ENCODE measurements at regions not wholly inside any gene's neighbourhood (a gene's known extent, or its start where the extent isn't known, plus 50 kb on each side); places are given as distances from the start of the nearest gene placed in this dataset.

DNA sequence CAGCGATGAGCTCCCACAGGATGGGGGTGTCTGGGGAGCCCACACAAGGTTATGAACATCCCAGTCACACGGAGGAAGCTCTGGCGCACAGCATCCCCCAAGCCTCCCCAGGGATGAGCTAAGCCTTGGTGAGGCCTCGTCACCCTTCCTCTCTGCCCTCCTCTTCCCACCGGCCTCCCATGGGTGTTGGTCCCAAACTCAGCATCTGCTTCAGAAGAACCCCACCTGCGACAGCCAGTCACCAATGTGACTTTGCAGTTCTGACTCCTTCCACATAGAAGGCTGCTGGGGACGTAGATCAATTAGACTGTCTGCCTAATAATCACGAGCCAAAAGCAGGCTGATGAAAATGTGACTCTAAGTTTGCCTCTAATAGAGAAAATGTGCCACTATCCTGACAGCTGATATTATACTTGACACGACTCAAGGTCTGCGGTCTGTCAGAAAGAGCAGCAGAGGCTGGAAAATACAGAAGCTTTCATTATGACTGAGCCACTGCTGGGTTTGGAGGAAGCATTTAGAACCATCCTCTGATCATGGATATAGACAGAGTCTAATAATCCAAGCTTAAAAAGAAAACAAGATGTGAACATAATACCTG is 116.0 kb upstream of the PFKP start:
- Mint-ChIP-seq H3K36me3 (ENCODE audit: insufficient read depth in 1 of 3, low read depth in 3 of 3) (peaks cover 0 to 5% (median 0%) of the 10 kb centered on the region in 3 experiments; a peak in 3 of 7 replicates), H3K27me3 (ENCODE audit: low read depth) (peaks cover 14% of the 10 kb centered on the region), H3K4me3 (no peak overlapping the region), H3K4me1 (peaks cover 0 to 6% of the 10 kb centered on the region in 2 experiments; a peak in 1 of 4 replicates), H3K9me3 (peaks cover 4 to 8% of the 10 kb centered on the region in 2 experiments; a peak in 4 of 5 replicates), H3K27ac (no peak overlapping the region)
- H3T11ph ChIP-seq (ENCODE audit: low read length), result no peak overlapping the region
- DNase-seq, result no peak
- H3K4ac ChIP-seq (ENCODE audit: low read depth, low read length), result no peak overlapping the region
- H4K91ac ChIP-seq (ENCODE audit: insufficient read length, low read depth, low read length), result no peak overlapping the region
- no peak overlapping the region for H2BK20ac ChIP-seq (ENCODE audit: low read depth, low read length, poor library complexity, severe bottlenecking)
- H2BK15ac ChIP-seq (ENCODE audit: low read depth, low read length), result no peak overlapping the region
- no peaks in the 10 kb centered on the region for H3K79me1 ChIP-seq (ENCODE audit: insufficient read depth, low read depth, low read length, poor library complexity, severe bottlenecking)
- H2BK12ac ChIP-seq (ENCODE audit: insufficient read length, low read depth, low read length), result no peak overlapping the region
- no peaks in the 10 kb centered on the region for H3K79me2 ChIP-seq (ENCODE audit: insufficient read depth, low read length)
- H3K4me1 ChIP-seq (ENCODE audit: insufficient read depth, low read length), result no peaks in the 10 kb centered on the region
- H4K20me1 ChIP-seq (ENCODE audit: control insufficient read depth, insufficient read depth, insufficient read length), result no peaks in the 10 kb centered on the region
- H4K5ac ChIP-seq (ENCODE audit: insufficient read length, low read depth, low read length), result no peak overlapping the region
- no peaks in the 10 kb centered on the region for H3K23me2 ChIP-seq (ENCODE audit: insufficient read length, low read depth, low read length, poor library complexity, severe bottlenecking)
- TF ChIP-seq, protein P1, sequence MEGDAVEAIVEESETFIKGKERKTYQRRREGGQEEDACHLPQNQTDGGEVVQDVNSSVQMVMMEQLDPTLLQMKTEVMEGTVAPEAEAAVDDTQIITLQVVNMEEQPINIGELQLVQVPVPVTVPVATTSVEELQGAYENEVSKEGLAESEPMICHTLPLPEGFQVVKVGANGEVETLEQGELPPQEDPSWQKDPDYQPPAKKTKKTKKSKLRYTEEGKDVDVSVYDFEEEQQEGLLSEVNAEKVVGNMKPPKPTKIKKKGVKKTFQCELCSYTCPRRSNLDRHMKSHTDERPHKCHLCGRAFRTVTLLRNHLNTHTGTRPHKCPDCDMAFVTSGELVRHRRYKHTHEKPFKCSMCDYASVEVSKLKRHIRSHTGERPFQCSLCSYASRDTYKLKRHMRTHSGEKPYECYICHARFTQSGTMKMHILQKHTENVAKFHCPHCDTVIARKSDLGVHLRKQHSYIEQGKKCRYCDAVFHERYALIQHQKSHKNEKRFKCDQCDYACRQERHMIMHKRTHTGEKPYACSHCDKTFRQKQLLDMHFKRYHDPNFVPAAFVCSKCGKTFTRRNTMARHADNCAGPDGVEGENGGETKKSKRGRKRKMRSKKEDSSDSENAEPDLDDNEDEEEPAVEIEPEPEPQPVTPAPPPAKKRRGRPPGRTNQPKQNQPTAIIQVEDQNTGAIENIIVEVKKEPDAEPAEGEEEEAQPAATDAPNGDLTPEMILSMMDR (conservative IDR thresholded peaks at IDR 0.05), result no peak
- no peak overlapping the region for H2AFZ ChIP-seq (ENCODE audit: low read length)
- WGBS (ENCODE audit: extremely low coverage, insufficient read length, low lambda C conversion rate), result no CpG with 5 or more reads among the region's 10 CpGs
- H3K9me3 ChIP-seq (ENCODE audit: control insufficient read depth, low read depth, low read length), result no peaks in the 10 kb centered on the region
- no peak overlapping the region for H3K56ac ChIP-seq (ENCODE audit: insufficient read length, low read depth, low read length)
- no peak overlapping the region for H3K27ac ChIP-seq (ENCODE audit: insufficient read length, low read depth, low read length)
- H3K18ac ChIP-seq (ENCODE audit: insufficient read length, low read depth, low read length), result no peak overlapping the region
- no peak overlapping the region for H2BK120ac ChIP-seq (ENCODE audit: low read depth, low read length, poor library complexity, severe bottlenecking)
- no peak overlapping the region for H2BK5ac ChIP-seq (ENCODE audit: insufficient read length, low read length)
- H3K23ac ChIP-seq (ENCODE audit: insufficient read length, low read depth, low read length), result no peak overlapping the region
- H4K8ac ChIP-seq (replicated peaks; ENCODE audit: insufficient read length, low read depth, low read length), result no peak overlapping the region
- H2AK5ac ChIP-seq (ENCODE audit: insufficient read length, low read length), result no peak overlapping the region
- no peak overlapping the region for H3K9ac ChIP-seq (ENCODE audit: extremely low read depth, insufficient read length, low read length)
- no peak overlapping the region for H3K4me2 ChIP-seq (ENCODE audit: insufficient read depth, insufficient read length, low read length)
- H3K27me3 ChIP-seq (ENCODE audit: insufficient read depth, low read length), result no peaks in the 10 kb centered on the region
- H3K14ac ChIP-seq (ENCODE audit: insufficient read depth, low read length), result no peak overlapping the region
